NB4 (cell line): ENCODE measurements at regions not wholly inside any gene's neighbourhood (a gene's known extent, or its start where the extent isn't known, plus 50 kb on each side); places are given as distances from the start of the nearest gene placed in this dataset.

ENCODE experiments used
- DNase-seq: peaks from one replicate; pipeline ENCODE4 v3.0.0; 2010; ENCODE audit warnings: low read depth
- H3K4me3 ChIP-seq: one replicate; pipeline ENCODE4 v1.5.1; 2011; ENCODE audit warnings: mild to moderate bottlenecking, low read depth, low read length, moderate library complexity
- CTCF ChIP-seq: IDR thresholded peaks from one replicate; pipeline ENCODE4 v1.5.1; 2012; ENCODE audit warnings: low read depth, low read length
- MAX ChIP-seq: IDR thresholded peaks from 2 replicates; pipeline ENCODE4 v1.6.1; 2011; ENCODE audit warnings: low read depth, low read length
- MYC ChIP-seq: IDR thresholded peaks from 2 replicates; pipeline ENCODE4 v1.6.1; 2011; ENCODE audit warnings: low read depth, low read length
- POLR2A ChIP-seq: IDR thresholded peaks from 2 replicates; pipeline ENCODE4 v1.6.1; 2011; ENCODE audit warnings: mild to moderate bottlenecking; ENCODE audit not compliant: insufficient read length; ENCODE audit errors: extremely low read depth

- no peak for DNase-seq
- no peak overlapping the region for H3K4me3 ChIP-seq
- TF ChIP-seq CTCF (no peak), POLR2A (no peak), MAX (no peak), MYC (no peak)
Observed at GRCh38 chr4:106522839-106523238, 154.3 kb upstream of the GIMD1 start.

GRCh38 chr4:106512706-106513105, 144.1 kb upstream of the GIMD1 start:
- no peak overlapping the region for H3K4me3 ChIP-seq
- TF ChIP-seq CTCF: no peak
- no peak for DNase-seq

GRCh38 chr4:106507440-106507839, 138.9 kb upstream of the GIMD1 start:
- TF ChIP-seq POLR2A (no peak), MYC (no peak), MAX (no peak), CTCF (no peak)
- no peak for DNase-seq
- H3K4me3 ChIP-seq: no peak overlapping the region

GRCh38 chr4:106503116-106504050, 134.8 kb upstream of the GIMD1 start:
- no peak for TF ChIP-seq POLR2A
- no peak for TF ChIP-seq CTCF
- TF ChIP-seq MAX: no peak
- no peak for TF ChIP-seq MYC
- no peak overlapping the region for H3K4me3 ChIP-seq
- DNase-seq: no peak

- TF ChIP-seq CTCF: peak; percentile 8
- no peak for TF ChIP-seq MYC
- TF ChIP-seq POLR2A: no peak
- H3K4me3 ChIP-seq: no peak overlapping the region
- peak; percentile 6 for DNase-seq
Observed at GRCh38 chr4:106502106-106502699, 133.6 kb upstream of the GIMD1 start.

- H3K4me3 ChIP-seq: no peak overlapping the region
- no peak for TF ChIP-seq MAX
- TF ChIP-seq CTCF: no peak
- no peak for TF ChIP-seq POLR2A
- TF ChIP-seq MYC: no peak
- no peak for DNase-seq
Observed at GRCh38 chr4:106497271-106497670, 128.7 kb upstream of the GIMD1 start.
